ENCODE measurements at regions not wholly inside any gene's neighbourhood (a gene's known extent, or its start where the extent isn't known, plus 50 kb on each side); places are given as distances from the start of the nearest gene placed in this dataset.

DNA sequence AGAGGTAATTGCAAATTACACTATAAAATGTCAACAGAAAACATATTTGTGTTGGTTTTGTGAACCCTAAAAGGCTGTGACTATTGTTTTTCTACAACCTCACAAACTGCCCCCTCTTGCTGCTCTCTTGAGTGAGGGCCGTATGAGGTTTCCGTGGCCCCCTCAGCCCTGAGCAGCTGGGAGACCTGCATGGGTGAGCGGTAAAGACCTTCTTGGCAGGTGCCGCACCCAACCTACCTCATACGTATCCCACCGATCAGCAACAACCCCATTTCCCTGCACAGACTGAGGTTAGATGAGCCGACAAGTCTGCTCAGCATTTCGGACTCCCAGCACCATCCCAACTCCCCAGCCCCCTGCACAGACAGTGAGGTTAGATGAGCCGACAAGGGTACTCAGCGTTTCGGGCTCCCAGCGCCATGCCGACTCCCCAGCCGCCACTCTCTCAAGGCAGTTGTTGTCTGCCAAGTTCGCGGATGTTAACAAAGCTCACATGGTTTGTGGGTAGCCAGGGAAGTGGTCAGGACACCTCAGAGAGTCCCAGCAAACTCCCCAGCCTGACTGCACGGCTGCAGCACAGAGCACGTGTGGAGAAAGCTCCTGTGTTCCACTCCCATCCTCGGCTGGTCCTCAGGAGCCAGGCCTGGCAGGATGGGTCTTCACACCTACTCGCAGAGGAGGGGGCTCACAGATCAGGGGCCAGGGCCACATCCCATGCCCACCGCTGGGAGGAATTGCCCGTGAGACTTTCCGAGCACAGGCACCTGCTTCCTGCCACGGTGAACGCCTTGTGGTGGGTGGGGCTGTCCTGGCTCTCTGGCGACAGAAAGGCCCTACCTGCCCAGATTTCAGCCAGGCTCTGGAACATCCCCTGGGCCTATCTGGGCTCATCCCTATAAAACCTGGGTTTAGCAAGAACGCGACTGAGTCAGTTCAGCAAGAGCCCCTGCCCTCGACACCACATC is 502.9 kb downstream of the BRD1 start:
- DNase-seq (ENCODE audit: low read depth) = no peak

DNA sequence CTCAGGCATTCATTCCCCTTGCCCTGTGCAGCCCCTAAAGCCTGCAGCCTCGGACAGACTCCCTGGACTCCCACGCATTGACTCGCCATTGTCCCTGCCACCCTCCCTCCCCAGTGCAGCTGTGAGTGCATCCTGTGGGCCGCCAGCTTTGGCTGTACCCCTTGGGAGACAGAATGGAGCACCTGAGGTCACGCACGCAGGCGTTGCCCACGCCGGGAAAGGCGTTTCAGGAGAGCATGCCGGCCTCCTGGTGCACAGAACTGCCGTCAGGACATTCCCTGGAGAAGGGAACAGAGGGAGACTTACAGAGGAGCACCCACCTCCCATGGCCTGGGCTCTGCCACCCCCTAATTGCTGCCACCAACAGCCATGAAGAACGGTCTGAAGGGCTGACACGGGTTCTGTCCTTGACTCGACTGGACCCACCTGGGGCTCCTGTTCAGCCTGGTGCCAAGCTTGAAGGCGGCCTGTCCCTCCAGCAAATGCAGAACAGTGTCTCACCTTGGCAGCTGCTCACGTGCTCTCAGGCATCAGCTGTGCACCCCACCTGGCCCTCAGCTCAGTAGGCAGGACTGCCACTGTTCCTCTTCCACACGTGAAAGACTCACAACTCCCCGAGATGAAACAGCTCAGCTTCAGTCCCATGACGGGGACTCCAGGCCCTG is 503.8 kb downstream of the BRD1 start:
- no peak for DNase-seq (ENCODE audit: low read depth)

DNA sequence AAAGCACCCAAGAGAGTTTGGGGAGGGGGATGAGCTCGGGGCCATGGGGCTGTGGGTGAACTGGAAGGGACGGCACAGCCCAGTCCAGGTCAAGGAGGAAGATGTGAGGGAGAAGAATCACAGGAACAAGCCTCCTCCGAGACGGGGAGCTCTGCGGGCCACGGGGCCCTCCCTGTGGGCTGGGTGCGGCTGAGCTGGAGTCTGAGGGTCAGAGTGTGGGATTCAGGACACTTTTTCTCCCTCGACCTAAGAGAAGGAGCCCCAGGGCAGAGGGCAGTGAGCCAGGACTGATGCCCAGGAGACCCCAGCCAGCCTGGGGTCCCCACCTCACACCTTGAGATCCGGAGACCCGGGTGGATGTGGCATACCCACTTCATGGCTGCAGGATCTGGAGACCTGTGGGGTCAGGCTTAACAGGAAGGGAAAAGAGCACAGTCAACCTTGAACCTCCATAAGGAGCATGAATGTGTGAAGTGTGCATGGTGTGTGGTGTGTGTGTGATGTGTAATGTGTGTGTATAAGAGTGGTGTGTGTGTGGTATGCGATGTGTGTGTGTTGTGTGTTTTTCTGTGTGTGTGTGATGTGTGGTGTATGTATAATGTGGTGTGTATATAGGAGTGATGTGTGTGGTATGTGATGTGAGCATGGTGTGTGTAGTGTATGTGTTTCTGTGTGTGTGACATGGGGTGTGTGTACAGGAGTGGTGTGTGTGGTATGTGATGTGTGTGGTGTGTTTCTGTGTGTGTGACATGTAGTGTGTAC is 504.6 kb downstream of the BRD1 start:
- DNase-seq (ENCODE audit: low read depth) = no peak

DNA sequence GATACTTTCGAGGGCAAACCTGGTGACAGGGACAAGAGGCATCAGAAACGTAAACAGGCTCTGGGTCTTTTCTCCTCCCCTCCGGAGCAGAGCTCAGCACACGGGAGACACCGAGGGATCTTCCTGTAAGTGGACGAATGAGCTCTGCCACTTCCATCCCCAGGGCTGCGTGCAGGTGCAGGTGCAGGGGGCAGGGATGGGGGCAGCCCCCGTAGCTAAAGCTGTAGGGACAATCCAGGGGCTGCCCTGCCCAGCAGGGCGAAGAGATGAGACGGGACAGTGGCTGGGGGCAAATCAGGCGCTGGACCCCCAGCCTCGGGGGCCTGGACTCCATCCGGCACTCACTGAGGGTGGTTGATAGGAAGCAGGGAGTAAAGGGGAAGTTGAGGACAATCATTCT is 505.4 kb downstream of the BRD1 start:
- DNase-seq (ENCODE audit: low read depth) = no peak

DNA sequence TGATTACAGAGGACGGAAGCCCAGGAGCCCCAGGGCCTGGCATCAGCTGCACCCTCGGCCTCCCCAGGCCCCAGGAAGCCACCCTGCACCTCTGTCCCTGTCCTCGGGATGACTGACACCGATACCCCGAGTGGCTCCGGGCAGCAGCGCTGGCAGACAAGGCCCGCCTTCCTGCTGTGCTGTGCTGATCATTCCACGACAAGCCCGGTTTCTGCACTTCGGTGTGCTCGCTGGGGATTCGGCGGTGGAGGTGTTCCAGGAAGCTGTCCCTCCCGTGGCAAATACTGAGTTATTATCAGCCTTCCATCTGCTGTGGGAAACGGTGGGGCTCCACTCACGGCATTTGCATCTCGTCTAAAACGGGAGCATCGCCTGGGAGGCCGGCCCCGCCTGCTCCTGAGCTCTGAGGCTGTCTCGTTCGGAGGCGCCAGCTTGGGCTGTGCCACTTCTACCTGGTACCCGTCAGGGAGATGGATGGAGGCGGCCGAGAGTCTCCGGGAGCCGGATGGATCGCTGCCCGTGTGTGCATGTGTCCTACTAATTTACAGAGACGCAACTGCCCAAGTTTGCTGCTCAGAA is 506.1 kb downstream of the BRD1 start:
- DNase-seq (ENCODE audit: low read depth) = no peak

DNA sequence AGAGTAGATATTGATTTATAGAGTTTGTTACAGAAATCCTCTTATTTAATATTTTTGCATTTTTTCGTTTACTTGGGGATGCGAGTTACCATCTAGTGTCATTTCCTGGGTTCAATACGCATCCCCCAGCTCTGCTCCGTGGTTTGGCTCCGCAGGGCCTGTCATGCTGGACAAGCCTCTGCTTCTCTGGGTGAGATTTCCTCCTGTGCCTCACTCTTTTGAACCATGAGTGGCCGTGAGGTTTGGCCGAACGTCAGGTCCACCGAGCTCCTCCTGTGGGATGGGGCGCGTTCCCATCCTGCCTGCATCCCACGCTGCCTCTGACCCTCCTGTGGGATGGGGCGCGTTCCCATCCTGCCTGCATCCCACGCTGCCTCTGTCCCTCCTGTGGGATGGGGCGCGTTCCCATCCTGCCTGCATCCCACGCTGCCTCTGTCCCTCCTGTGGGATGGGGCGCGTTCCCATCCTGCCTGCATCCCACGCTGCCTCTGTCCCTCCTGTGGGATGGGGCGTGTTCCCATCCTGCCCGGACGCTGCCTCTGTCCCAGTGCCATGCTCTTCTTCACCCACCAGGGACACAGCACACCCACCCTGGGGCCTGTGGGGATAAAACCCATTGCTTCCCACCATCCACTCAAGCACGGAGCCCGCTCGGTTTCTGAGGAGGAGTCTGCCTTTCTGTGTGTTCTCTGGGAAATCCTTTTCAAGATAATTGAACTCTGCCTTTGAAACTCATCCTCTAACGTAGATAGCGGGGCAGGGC is 506.8 kb downstream of the BRD1 start:
- no peak for DNase-seq (ENCODE audit: low read depth)

DNA sequence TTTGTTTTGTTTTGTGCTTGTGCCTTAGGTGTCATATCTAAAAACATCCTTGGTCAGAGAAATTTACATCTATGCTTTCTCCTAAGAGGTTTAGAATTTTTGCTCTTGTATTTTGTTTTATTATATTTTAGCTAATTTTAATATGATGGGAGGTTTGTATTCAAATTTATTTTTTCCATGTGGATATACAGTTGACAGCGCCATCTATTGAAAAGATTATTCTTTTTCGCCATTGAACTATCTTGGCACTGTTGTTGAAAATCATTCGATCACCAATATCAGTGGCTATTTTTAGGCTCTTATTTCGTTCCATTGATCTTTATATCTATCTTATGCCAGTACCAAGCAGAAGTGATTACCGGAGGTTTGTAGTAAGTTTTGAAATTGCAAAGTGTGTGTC is 510.3 kb downstream of the BRD1 start:
- no peak for DNase-seq (ENCODE audit: low read depth)

DNA sequence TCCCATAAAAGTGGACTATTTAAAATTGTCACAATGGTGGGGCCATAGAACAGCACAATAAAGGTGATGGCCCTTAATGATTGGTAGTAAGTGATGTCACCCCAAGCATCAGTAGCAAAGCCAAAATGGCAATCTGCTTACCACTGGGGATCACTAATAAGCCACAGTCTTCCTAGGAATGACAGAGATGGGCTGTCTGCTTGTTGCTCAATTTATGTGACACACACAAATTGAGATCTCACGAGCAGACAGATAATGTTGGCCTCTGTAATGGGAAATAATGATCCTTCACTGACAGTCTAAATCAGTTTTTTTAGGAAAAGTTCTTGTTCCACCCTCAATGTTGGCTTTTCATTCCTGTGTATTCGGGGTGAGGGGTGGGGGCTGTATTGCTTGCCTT is 515.1 kb downstream of the BRD1 start:
- DNase-seq (ENCODE audit: low read depth) = no peak

DNA sequence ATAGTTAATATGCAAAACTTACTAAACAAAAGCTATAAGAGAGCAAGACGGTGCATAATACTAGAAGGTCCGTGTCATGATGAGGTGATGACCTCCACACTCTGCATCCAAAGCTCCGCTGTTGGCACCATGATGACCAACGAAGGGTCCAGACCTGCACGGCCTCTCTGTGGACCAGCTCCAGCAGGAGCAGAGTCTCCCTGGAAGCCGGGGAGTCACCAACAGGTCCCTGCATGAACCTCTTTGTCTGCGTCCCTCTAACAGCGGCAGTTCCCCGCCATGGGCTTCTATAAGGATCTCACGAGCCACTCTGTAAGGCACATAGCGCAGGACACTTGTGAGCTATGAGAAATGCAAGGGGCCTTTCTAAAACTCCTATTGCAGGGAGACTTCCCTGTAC is 517.3 kb downstream of the BRD1 start:
- no peak for DNase-seq (ENCODE audit: low read depth)

DNA sequence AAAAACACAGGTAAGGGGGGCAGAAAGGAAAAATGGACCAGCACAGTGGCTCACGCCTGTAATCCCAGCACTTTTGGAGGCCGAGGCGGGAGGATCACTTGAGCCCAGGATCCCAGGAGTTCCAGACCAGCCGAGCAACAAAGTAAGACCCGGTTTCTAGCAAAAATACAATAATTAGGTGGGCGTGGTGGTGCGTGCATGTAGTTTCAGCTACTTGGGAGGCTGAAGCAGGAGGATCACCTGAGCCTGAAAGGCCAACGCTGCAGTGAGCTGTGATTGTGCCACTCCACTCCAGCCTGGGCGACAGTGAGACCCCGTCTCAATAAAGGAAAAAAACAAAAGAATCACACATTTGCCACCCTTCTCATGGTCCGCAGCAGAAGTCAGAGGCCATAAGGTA is 519.4 kb downstream of the BRD1 start:
- DNase-seq (ENCODE audit: low read depth) = no peak

DNA sequence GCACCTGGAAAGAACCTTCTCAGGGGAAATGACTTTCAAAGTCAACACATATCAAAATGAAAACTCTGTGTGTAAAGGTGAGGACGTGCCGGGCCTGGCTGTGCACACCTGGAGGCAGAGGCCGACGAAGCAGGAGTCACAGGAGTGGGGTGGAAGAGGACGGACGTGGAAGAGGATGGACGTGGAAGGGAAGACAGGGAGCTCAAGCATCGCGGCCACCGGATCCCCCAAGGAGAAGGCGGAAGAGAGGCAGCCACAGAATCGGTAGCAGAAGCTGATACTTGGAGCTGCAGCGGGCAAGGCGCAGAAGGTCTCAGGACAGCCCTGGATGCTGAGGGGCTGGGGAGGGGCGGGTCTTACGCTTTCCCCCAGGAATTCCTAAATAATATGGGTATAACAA is 519.8 kb downstream of the BRD1 start:
- DNase-seq (ENCODE audit: low read depth) = no peak

DNA sequence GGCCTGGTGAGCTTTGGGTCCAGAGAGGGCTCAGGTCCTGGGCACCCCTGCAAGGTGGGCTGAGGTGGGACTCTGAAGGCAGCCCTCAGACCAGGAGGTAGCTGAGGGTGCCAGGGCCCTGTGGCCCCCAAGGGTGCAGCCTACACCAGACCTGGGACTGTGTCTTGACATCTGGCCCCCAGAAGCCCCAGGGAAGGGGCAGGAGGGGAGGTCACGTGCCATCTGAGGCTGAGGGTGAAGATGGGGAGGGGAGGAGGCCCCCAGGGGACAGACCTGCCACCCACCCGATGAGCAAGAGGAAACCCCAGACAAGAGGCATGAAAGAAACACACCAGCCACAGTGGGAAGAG is 520.2 kb downstream of the BRD1 start:
- no peak for DNase-seq (ENCODE audit: low read depth)

DNA sequence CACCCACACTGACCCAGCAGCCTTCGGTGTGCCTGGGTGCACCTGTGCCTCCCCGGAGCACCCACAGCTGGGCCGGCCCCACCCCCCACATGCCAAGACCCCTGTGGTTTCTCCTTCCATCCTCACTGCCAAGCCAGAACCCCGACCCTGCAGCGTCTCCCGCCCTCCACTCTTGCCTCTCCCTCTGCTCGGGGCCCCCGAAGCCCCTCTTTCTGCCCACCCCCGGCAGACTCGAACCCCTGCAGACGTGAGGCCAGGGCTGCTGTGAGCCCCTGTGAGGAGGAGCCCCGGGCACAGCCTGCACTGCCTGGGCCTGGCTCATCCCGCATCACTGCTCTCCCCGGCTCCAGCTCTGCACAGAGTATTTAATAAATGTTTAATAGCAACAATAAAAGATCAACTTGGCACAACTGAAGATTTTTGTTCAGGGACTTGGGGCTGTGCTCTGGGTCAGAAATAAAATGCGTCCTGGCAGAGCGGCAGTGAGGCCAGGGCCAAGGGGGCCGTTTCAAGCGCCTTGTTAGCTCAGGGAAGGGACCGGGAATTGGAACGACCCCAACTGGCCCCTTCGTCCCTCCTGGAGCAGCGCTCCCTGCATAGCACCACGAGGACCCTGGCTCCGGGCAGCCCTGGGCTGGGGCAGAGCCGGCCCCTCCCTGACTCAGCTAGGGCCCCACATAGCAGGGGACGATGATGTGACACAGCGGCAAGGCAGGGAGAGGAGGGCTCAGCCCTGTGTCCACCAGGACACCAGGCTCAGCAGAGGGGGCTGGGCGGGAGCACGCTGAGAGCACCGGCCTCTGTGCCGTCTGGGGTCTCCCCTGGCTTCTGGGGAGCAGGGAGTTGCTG is 520.8 kb downstream of the BRD1 start:
- DNase-seq (ENCODE audit: low read depth) = no peak

DNA sequence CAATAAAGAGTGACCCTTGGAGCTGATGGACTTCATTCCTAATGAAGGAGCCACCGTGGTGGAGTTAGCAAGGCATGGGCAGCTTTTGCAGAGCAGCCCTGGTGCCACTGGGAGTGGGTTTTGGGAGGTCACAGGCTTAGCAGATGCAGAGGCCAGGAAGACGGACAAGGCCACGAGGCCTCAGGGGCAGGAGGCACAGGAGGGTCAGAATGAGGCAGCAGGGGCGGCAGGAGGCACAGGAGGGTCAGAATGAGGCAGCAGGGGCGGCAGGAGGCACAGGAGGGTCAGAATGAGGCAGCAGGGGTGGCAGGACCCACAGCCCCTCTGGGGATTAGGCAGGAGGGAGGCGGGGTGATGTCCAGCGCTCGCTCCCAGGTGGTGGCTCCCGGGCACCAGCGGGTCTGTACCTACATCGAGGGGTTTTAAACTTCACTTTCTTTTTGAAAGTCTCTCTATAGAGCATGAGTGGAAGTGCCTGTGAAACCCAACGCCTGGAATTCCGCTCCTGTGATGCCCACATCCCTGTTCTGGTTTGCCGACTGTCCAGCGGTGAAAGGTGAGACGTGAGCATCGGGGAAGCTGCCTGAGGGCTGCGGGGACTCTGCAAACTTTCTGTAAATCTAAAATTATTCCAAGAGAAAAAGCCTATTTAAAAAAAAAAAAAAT is 521.6 kb downstream of the BRD1 start:
- no peak for DNase-seq (ENCODE audit: low read depth)

DNA sequence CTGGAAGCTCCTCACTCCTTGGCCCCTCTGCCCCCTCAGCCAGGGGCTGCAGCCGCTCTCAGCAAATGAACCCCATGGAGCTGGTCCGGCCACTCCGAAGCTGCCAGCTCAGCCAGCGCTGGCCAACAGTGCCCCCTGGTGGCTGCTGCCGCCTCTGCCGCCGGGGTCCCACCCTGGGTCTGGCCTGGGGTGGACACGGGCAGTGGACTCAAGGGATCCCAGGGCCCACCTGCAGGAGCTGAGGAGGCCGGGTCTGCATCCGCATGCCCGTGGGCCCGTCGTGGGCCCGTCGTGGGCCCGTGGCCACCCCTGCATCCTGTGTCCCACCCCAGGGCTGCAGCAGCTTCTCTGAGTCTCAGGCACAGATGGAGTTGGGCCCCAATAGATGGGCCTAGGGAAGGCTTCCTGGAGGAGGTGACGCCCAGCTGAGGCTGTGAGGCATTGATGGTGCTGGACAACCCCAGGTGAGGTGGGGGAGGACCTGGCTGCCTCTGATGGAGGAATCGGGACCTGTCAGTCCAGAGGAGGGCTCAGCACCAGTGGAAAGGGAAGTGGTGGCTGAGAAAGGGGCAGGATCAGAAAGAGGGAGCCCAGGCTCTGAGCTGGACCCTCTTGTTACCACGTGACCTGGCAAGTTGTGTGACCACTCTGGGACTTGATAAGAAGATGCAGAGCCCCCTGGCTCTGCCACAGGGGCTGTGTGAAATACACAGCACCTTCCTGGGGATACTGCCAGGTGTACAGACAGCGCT is 522.3 kb downstream of the BRD1 start:
- no peak for DNase-seq (ENCODE audit: low read depth)

DNA sequence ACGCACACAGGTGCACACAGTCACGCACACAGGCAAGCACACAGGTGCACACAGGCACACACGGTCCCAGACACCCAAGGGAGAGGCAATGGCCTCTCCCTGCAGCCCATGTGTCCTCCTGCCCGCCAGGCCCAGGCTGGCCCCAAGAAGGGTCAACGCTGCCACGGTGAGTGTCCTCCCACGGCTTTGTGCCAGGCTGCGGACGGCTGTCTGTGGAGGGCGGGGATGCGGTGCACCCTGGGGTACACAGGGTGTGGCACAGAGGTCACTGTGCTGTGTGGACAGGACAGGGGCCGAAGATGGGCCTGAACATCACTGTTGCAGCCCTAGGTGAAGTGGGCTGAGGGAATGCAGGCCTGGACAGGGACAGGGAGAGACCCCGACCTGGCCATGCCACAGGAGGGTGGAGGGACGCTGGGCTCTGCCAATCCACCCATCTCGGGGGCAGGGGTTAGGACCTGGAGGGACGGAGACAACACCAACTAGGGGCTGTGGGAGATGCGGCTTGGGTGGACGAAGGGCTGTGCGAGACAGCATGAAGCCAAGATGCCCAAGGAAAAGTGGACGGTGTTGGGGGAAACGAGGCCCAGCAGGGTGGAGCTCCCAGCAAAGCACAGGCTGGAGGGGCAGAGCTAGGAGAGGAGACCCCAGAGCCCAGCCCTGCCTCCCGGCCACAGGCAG is 523.8 kb downstream of the BRD1 start:
- no peak for DNase-seq (ENCODE audit: low read depth)

DNA sequence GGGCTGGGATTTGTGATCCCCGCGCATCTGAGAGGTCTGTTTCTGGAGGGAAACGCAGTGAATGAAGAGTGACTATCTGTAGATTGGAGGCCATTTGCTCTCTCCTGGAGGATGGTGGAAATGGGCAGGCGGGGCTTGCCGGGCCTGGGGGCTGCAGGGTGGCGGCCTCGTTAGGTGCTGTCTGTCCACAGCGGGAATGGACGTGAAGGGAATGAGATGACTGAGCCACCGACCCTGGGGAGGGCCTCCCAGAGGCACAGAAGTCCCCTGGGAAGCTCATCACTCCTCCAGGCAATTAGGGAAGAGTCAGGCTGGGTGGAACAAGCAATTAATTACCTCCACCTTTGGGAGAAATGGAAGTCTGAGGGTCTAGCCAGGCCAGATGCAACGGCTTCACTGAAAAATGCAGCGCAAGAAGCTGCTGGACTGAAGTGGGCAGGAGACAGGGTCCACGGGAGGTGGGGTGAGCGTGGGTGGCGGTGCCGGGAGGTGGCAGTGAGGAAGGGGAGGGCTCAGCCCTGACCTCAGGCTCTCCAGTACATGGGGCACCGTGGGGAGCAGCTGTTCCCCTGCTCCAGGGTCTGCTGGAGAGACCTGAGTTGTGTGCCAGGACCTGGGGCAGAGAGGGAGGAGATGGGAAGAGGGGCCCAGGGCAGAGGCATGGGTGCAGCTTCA is 524.5 kb downstream of the BRD1 start:
- no peak for DNase-seq (ENCODE audit: low read depth)

DNA sequence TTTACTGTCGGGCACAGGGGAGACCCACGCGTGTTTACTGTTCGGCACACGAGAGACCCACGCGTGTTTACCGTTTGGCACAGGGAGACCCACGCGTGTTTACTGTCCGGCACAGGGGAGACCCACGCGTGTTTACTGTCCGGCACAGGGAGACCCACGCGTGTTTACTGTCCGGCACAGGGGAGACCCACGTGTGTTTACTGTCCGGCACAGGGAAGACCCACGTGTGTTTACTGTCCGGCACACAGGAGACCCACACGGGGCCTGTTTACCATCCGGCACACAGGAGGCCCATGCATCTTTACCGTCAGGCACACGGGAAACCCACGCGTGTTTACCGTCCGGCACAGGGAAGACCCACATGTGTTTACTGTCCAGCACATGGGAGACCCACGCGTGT is 525.1 kb downstream of the BRD1 start:
- DNase-seq (ENCODE audit: low read depth) = no peak

DNA sequence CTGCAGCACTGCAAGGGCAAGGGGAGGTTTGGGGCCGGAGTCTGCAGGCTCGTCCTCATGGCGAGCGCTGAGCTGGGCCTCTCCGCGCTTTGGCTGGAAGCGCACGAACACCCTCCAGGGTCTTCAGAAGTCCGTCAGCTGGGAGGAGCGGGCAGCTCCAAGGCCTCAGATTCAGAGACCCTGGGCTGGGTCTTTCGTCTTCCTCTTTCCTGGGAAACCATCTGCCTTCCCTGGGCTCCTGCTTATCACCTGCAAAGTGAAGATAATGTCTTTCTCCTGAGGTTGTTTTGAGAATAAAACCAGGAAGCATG is 525.6 kb downstream of the BRD1 start:
- DNase-seq (ENCODE audit: low read depth) = no peak

All from HS-5 (cell line).